Esophagus squamous epithelium (tissue), 4 donors: ENCODE measurements at regions not wholly inside any gene's neighbourhood (a gene's known extent, or its start where the extent isn't known, plus 50 kb on each side); places are given as distances from the start of the nearest gene placed in this dataset.

ENCODE experiments used
- CTCF ChIP-seq, 6 experiments: fragments of 450-650 bp in 4 of 6; fragments of 200-600 bp in 2 of 6; sonication (generic) in 2 of 6; IDR thresholded peaks; one replicate each; pipeline ENCODE4 v1.5.1; 2016 to 2019; ENCODE audit warnings: antibody characterized with exemption in 6 of 6, mild to moderate bottlenecking in 4 of 6, moderate library complexity in 4 of 6
- POLR2A ChIP-seq, 4 donors: fragments of 450-650 bp; IDR thresholded peaks; one replicate each; pipeline ENCODE4 v1.6.1; 2017; ENCODE audit warnings: antibody characterized with exemption in 4 of 4, mild to moderate bottlenecking in 4 of 4, moderate library complexity in 3 of 4

- TF ChIP-seq CTCF (IDR thresholded peaks at IDR 0.05): no peak
- TF ChIP-seq POLR2A (IDR thresholded peaks at IDR 0.05): no peak
These were observed 1042.7 kb downstream of the PLOD2 start for GRCh38 chr3:145118303-145118702.
